Loucy (cell line): ENCODE measurements at regions not wholly inside any gene's neighbourhood (a gene's known extent, or its start where the extent isn't known, plus 50 kb on each side); places are given as distances from the start of the nearest gene placed in this dataset.

Experiments used
- H2AFZ ChIP-seq: fragments of 200-600 bp; sonication (generic); 2 replicates; pipeline ENCODE4 v1.6.0; 2016; ENCODE audit warnings: antibody characterized with exemption, mild to moderate bottlenecking, low read length, moderate library complexity
- H3F3A ChIP-seq: fragments of 200-600 bp; 2 replicates; pipeline ENCODE4 v1.6.0; 2016; ENCODE audit warnings: antibody characterized with exemption, low read depth, mild to moderate bottlenecking
- H3K27me3 ChIP-seq: fragments of 200-600 bp; sonication (generic); 2 replicates; pipeline ENCODE4 v1.6.1; 2014; ENCODE audit warnings: low read length, mild to moderate bottlenecking; ENCODE audit not compliant: insufficient read depth, poor library complexity, severe bottlenecking
- H3K36me3 ChIP-seq: fragments of 200-600 bp; sonication (generic); 2 replicates; pipeline ENCODE4 v1.6.1; 2016; ENCODE audit warnings: low read length; ENCODE audit not compliant: insufficient read depth
- H3K4me1 ChIP-seq: fragments of 200-600 bp; sonication (generic); 2 replicates; pipeline ENCODE4 v1.5.1; 2014; ENCODE audit warnings: low read length, mild to moderate bottlenecking; ENCODE audit not compliant: insufficient read depth, poor library complexity, severe bottlenecking
- H3K4me2 ChIP-seq: fragments of 200-600 bp; sonication (generic); 2 replicates; pipeline ENCODE4 v1.6.0; 2014; ENCODE audit warnings: antibody characterized with exemption, low read length, low read depth, mild to moderate bottlenecking; ENCODE audit not compliant: poor library complexity, severe bottlenecking
- H3K4me3 ChIP-seq: fragments of 200-600 bp; sonication (generic); 2 replicates; pipeline ENCODE4 v1.5.1; 2014; ENCODE audit warnings: low read length, mild to moderate bottlenecking, mixed read lengths; ENCODE audit not compliant: poor library complexity, severe bottlenecking
- H3K79me2 ChIP-seq: fragments of 200-600 bp; sonication (generic); 2 replicates; pipeline ENCODE4 v1.6.1; 2014; ENCODE audit warnings: low read length; ENCODE audit not compliant: insufficient read depth
- H3K9ac ChIP-seq: fragments of 200-600 bp; sonication (generic); 2 replicates; pipeline ENCODE4 v1.6.0; 2014; ENCODE audit warnings: mild to moderate bottlenecking, low read depth, low read length, moderate library complexity; ENCODE audit not compliant: poor library complexity, severe bottlenecking
- H3K9me2 ChIP-seq: fragments of 200-600 bp; sonication (generic); replicated peaks from 2 replicates; pipeline ENCODE4 v1.6.1; 2016; ENCODE audit warnings: low read depth, low read length, mixed read lengths
- H3K9me3 ChIP-seq: fragments of 200-600 bp; sonication (generic); 2 replicates; pipeline ENCODE4 v1.6.1; 2014; ENCODE audit warnings: mild to moderate bottlenecking, antibody characterized with exemption, low read length, low read depth; ENCODE audit not compliant: insufficient read depth
- H4K20me1 ChIP-seq: fragments of 200-600 bp; sonication (generic); 2 replicates; pipeline ENCODE4 v1.6.0; 2014; ENCODE audit warnings: antibody characterized with exemption, low read length, mild to moderate bottlenecking; ENCODE audit not compliant: insufficient read depth, poor library complexity, severe bottlenecking
- CTCF ChIP-seq: fragments of 200-600 bp; sonication (generic); conservative IDR thresholded peaks from 2 replicates; pipeline ENCODE4 v1.5.1; 2014; ENCODE audit warnings: mild to moderate bottlenecking, antibody characterized with exemption, low read length
- EZH2phosphoT487 ChIP-seq: fragments of 200-600 bp; IDR thresholded peaks from 2 replicates; pipeline ENCODE4 v1.6.1; 2018; ENCODE audit warnings: antibody characterized with exemption, mild to moderate bottlenecking, moderate library complexity, borderline replicate concordance

DNA sequence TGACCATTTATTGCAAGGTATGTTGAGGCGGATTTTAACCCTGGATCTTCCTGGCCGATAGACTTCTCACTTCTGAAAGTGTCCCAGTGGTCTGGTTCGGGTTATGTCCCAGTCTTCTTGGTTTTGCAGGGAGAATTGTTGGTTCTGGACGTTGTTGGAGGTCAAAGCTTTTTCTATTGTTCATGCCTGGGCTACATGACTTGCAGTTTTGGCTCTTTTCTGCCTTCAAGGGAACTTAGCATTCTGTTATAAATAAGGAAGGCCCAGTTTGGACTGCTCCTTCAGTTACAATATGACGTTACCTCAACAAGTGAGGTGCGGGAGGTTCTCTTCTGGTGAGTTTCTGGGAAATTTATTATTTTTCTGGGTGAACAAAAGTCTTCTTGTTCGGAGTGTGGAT is 614.3 kb downstream of the DIPK2A start:
- TF ChIP-seq CTCF: no peak
- no peak for TF ChIP-seq EZH2phosphoT487
- no peak overlapping the region for H3K4me2 ChIP-seq
- H3K79me2 ChIP-seq: no peaks in the 10 kb centered on the region

DNA sequence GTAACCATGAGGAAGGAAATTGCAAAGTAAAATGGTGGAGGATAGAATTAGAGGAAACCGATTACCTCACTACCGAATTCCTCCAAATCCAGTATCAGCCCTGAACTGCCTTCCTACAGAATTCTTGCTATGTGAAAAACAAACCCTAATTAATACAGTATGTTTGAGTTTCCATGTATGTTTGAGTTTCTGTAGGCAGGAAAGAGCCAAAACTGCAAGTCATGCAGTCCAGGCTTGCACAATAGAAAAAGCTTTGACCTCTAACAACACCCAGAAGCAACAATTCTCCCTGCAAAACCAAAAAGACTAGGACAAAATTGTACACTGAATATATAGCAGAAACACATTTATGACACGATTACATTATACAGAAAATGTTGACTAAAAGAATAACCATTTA is 614.8 kb downstream of the DIPK2A start:
- H3K9ac ChIP-seq: no peak overlapping the region
- H3F3A ChIP-seq: no peaks in the 10 kb centered on the region
- no peaks in the 10 kb centered on the region for H3K79me2 ChIP-seq
- no peaks in the 10 kb centered on the region for H3K27me3 ChIP-seq
- no peak overlapping the region for H3K4me2 ChIP-seq
- no peaks in the 10 kb centered on the region for H4K20me1 ChIP-seq
- H3K4me3 ChIP-seq: no peak overlapping the region
- H3K36me3 ChIP-seq: no peaks in the 10 kb centered on the region
- no peaks in the 10 kb centered on the region for H3K4me1 ChIP-seq
- no peaks in the 10 kb centered on the region for H3K9me2 ChIP-seq
- TF ChIP-seq CTCF: no peak
- TF ChIP-seq EZH2phosphoT487: no peak
- H2AFZ ChIP-seq: no peak overlapping the region
- peaks cover 2% of the 10 kb centered on the region; the same call in 1 of the 2 replicates for H3K9me3 ChIP-seq

More for the DNA sequence above, 614.3 kb downstream of the DIPK2A start:
- peaks cover 2% of the 10 kb centered on the region; the same call in 1 of the 2 replicates for H3K9me3 ChIP-seq
- H2AFZ ChIP-seq: no peak overlapping the region
- H4K20me1 ChIP-seq: no peaks in the 10 kb centered on the region
- no peaks in the 10 kb centered on the region for H3K27me3 ChIP-seq
- no peaks in the 10 kb centered on the region for H3F3A ChIP-seq
- H3K36me3 ChIP-seq: no peaks in the 10 kb centered on the region
- H3K9me2 ChIP-seq: no peaks in the 10 kb centered on the region
- no peak overlapping the region for H3K9ac ChIP-seq
- no peak overlapping the region for H3K4me3 ChIP-seq
- H3K4me1 ChIP-seq: no peaks in the 10 kb centered on the region

DNA sequence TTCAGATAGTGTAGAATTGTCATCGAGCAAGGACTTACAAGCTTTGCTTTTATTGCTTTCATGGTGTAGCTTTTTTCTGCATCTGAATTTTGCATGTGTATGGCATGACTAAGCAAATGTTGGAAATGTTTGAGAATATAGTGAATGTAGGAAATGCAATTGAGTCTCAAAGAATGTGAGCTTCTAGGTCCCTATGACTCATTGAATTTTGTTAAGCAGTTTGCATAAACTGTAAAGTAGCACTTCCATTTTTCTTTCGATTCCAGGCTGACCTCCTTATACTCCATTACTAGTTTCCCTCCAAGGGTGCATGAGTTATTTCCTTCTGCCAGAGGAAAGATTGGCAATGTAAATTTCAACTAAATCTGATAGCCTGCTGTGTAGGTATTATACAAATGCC is 619.2 kb downstream of the DIPK2A start:
- no peak overlapping the region for H3K4me2 ChIP-seq
- no peaks in the 10 kb centered on the region for H4K20me1 ChIP-seq
- no peak overlapping the region for H3K4me3 ChIP-seq
- no peaks in the 10 kb centered on the region for H3K36me3 ChIP-seq
- H2AFZ ChIP-seq: no peak overlapping the region
- TF ChIP-seq CTCF (no peak), EZH2phosphoT487 (no peak)
- H3K9me2 ChIP-seq: 0 out of 2 replicates have a peak, but pooled peaks cover under 1% of the 10 kb centered on the region
- H3K4me1 ChIP-seq: no peaks in the 10 kb centered on the region
- no peak overlapping the region for H3K9ac ChIP-seq
- no peaks in the 10 kb centered on the region for H3K27me3 ChIP-seq
- no peaks in the 10 kb centered on the region for H3K79me2 ChIP-seq
- H3K9me3 ChIP-seq: no peaks in the 10 kb centered on the region
- H3F3A ChIP-seq: no peaks in the 10 kb centered on the region
